Lower leg skin (tissue), 4 donors: ENCODE measurements at regions not wholly inside any gene's neighbourhood (a gene's known extent, or its start where the extent isn't known, plus 50 kb on each side); places are given as distances from the start of the nearest gene placed in this dataset.

Experiments
- DNase-seq, 2 donors: peaks; one replicate each; pipeline ENCODE4 v3.0.0-alpha.2; 2019; ENCODE audit warnings: low spot score in 2 of 2
- H3K4me3 ChIP-seq: fragments of 200-600 bp; sonication (generic); 2 replicates; pipeline ENCODE4 v1.5.1; 2017; ENCODE audit warnings: mild to moderate bottlenecking, low read depth; ENCODE audit not compliant: poor library complexity, severe bottlenecking
- POLR2A ChIP-seq, 2 donors: fragments of 450-650 bp; IDR thresholded peaks; one replicate each; pipeline ENCODE4 v1.6.1; 2016 to 2017; ENCODE audit warnings: antibody characterized with exemption in 2 of 2, mild to moderate bottlenecking in 1 of 2, moderate library complexity in 1 of 2
- WGBS, 2 donors: methylation state at CpG; one replicate each; pipeline ENCODE4 v1.1.5; 2018; 5-methylcytosine and 5-hydroxymethylcytosine counted together
- intact Hi-C: fragments of 100-400 bp; cut with DNase I; formaldehyde crosslinking; loops from one replicate; pipeline ENCODE4 v1.15.0; 2023; ENCODE audit warnings: low total_unique reads
- TF ChIP-seq, protein P1 (sequence below), 3 donors: fragments of 450-650 bp; IDR thresholded peaks; one replicate each; pipeline ENCODE4 v1.5.1; 2016; ENCODE audit warnings: antibody characterized with exemption in 3 of 3, mild to moderate bottlenecking in 3 of 3, moderate library complexity in 2 of 3

GRCh38 chr4:41437111-41437536, 100.8 kb upstream of the LIMCH1 start:
- WGBS, 2 donors, result 38 to 43% methylated on average over 2 of the region's 2 CpGs
- no peak overlapping the region for H3K4me3 ChIP-seq
- TF ChIP-seq, protein P1, sequence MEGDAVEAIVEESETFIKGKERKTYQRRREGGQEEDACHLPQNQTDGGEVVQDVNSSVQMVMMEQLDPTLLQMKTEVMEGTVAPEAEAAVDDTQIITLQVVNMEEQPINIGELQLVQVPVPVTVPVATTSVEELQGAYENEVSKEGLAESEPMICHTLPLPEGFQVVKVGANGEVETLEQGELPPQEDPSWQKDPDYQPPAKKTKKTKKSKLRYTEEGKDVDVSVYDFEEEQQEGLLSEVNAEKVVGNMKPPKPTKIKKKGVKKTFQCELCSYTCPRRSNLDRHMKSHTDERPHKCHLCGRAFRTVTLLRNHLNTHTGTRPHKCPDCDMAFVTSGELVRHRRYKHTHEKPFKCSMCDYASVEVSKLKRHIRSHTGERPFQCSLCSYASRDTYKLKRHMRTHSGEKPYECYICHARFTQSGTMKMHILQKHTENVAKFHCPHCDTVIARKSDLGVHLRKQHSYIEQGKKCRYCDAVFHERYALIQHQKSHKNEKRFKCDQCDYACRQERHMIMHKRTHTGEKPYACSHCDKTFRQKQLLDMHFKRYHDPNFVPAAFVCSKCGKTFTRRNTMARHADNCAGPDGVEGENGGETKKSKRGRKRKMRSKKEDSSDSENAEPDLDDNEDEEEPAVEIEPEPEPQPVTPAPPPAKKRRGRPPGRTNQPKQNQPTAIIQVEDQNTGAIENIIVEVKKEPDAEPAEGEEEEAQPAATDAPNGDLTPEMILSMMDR (IDR thresholded peaks at IDR 0.05), result no peak
- TF ChIP-seq POLR2A (IDR thresholded peaks at IDR 0.05), result no peak
- intact Hi-C loops, result no loop called here
- DNase-seq, result no peak

DNA sequence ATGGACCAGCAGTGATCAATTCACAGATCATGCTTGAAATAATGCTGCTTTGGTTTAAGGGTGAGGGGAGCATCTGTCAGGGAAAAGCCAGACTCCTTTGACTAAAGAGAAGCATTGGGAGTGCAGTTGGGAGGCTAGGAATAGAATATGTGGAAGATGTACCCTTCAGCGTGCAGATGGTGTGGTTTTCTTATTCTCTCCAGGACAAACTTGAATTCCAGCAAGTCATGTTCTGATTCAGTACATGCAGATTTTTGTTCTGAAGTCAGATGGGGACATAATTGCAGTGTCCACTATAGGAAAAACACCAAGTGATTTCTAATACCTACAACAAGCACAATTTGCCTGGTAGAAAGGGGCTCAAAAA, 99.0 kb upstream of the LIMCH1 start:
- intact Hi-C loops, result no loop called here
- TF ChIP-seq, protein P1 (IDR thresholded peaks at IDR 0.05), result no peak
- TF ChIP-seq POLR2A (IDR thresholded peaks at IDR 0.05), result no peak
- no peak overlapping the region for H3K4me3 ChIP-seq
- DNase-seq, result no peak
- 84 to 96% methylated on average over 1 of the region's 1 CpG for WGBS, 2 donors

DNA sequence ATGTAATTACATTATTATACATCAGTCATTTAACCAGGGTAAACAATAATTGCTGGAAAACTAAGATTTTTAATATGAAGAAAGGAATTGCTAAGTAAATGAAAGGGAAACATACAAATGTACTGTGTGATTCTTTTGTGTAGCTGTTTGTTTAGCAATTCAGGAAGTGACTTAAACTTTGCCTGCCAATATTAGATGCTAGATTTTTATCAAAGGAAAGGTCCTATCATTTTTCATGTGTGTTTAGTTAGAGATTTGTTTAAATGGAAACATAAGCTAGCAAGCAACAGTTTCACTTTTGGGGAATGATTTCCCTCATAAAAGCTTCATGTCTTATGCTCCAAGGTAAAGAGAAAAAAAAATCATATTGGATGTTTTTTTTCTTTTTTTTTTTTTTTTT, 95.1 kb upstream of the LIMCH1 start:
- TF ChIP-seq, protein P1 (IDR thresholded peaks at IDR 0.05), result no peak
- no peak for TF ChIP-seq POLR2A (IDR thresholded peaks at IDR 0.05)
- no peak for DNase-seq
- intact Hi-C loops, result no loop called here
- no peak overlapping the region for H3K4me3 ChIP-seq

DNA sequence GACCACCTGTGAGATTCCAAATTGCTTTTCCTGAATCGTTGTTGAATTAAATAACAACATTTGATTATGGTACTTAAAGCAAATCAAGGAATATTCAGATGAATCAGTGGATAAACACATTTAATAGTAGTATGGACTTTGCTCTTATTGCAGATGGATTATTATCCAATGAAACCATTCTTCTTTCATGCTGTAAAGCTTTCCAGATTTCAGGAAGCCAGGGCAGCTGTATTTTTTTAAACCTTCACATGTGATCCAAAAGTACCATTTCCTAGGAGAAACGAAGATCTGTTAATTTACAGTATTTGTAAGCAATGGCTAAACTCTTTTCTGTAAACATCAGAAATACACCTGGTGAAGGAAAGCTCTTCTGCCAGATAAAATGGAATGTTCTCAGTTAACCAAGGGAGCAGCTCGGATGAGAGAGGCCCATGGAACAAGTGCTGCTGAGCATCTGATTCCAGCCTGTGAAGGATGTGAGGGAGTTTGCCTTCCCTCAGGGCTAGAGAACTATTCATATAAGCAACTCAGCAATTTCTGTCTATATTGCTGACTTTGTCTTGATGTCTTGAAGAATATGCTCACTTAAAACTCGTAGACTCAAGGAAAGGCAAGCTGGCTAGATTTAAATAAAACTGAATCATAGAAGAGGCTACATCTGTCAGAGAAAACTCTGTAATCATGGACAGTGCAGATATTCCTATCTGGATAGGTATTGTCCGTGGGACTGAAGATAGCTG, 94.4 kb upstream of the LIMCH1 start:
- 78 to 85% methylated on average over 5 of the region's 5 CpGs for WGBS, 2 donors
- TF ChIP-seq, protein P1 (IDR thresholded peaks at IDR 0.05), result no peak
- TF ChIP-seq POLR2A (IDR thresholded peaks at IDR 0.05), result no peak
- intact Hi-C loops, result no loop called here

GRCh38 chr4:41446391-41446790, 91.6 kb upstream of the LIMCH1 start:
- 83 to 91% methylated on average over 1 of the region's 1 CpG for WGBS, 2 donors
- intact Hi-C loops, result no loop called here
- no peak for TF ChIP-seq POLR2A (IDR thresholded peaks at IDR 0.05)
- TF ChIP-seq, protein P1 (IDR thresholded peaks at IDR 0.05), result no peak
- no peak overlapping the region for H3K4me3 ChIP-seq
- DNase-seq, result no peak

More for the DNA sequence above, 94.4 kb upstream of the LIMCH1 start:
- no peak overlapping the region for H3K4me3 ChIP-seq
- no peak for DNase-seq
